Tibial artery (tissue), 4 donors: ENCODE measurements at regions not wholly inside any gene's neighbourhood (a gene's known extent, or its start where the extent isn't known, plus 50 kb on each side); places are given as distances from the start of the nearest gene placed in this dataset.

Experiments used
- DNase-seq, 2 donors: peaks; one replicate each; pipeline ENCODE4 v3.0.0-alpha.2; 2019
- H3K27ac ChIP-seq, 2 donors: fragments of 200-600 bp; sonication (generic) in 1 of 2; 1 replicate in 1 of 2; 2 replicates in 1 of 2; pipeline ENCODE4 v1.5.1; 2018 to 2019; ENCODE audit warnings: mild to moderate bottlenecking in 1 of 2
- H3K27me3 ChIP-seq, 2 donors: fragments of 200-600 bp; sonication (generic) in 1 of 2; one replicate each; pipeline versions ENCODE4 v1.5.1 to v1.6.0; 2016 to 2019
- H3K36me3 ChIP-seq, 3 donors: fragments of 200-600 bp; sonication (generic) in 2 of 3; one replicate each; pipeline ENCODE4 v1.5.1; 2016 to 2019; ENCODE audit warnings: mild to moderate bottlenecking in 2 of 3
- H3K4me1 ChIP-seq, 4 donors: fragments of 200-600 bp; sonication (generic) in 2 of 4; 1 replicate in 3 of 4; 2 replicates in 1 of 4; pipeline ENCODE4 v1.5.1; 2016 to 2019
- H3K4me3 ChIP-seq, 2 donors: fragments of 200-600 bp; sonication (generic) in 1 of 2; 1 replicate in 1 of 2; 2 replicates in 1 of 2; pipeline ENCODE4 v1.5.1; 2018 to 2019; ENCODE audit warnings: mild to moderate bottlenecking in 2 of 2
- H3K9me3 ChIP-seq, 3 donors: fragments of 200-600 bp; sonication (generic) in 1 of 3; one replicate each; pipeline ENCODE4 v1.5.1; 2016 to 2019
- CTCF ChIP-seq, 2 experiments: fragments of 200-600 bp in 1 of 2; fragments of 450-650 bp in 1 of 2; IDR thresholded peaks; one replicate each; pipeline ENCODE4 v1.5.1; 2017 to 2019; ENCODE audit warnings: antibody characterized with exemption in 2 of 2, mild to moderate bottlenecking in 1 of 2, moderate library complexity in 1 of 2
- intact Hi-C: fragments of 100-400 bp; cut with DNase I; formaldehyde crosslinking; loops from one replicate; pipeline ENCODE4 v1.15.0; 2023; ENCODE audit warnings: low total_unique reads

DNA sequence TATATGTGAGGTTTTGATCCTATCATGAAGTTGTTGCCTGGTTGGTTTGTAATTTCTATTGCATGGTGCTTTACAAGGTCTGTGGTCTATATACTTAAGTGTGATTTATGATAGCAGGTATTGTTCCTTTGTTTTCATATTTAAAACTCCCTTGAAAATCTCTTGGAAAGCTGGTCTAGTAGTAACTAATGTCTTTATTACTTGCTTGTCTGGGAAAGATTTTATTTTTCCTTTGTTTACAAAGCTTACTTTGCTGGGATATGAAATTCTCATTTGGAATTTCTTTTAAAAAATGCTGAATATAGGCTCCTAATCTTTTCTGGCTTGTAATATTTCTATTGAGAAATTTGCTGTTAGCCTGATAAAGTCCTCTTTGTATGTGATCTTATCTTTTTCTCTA, 862.9 kb upstream of the NXPH2 start:
- intact Hi-C loops = no loop called here
- DNase-seq = no peak
- Histone ChIP-seq H3K36me3 (no peaks in the 10 kb centered on the region), H3K27ac (no peak overlapping the region), H3K27me3 (no peaks in the 10 kb centered on the region), H3K4me1 (no peaks in the 10 kb centered on the region), H3K9me3 (peaks cover 0 to 17% (median 3%) of the 10 kb centered on the region in 3 donors), H3K4me3 (no peak overlapping the region)
- TF ChIP-seq CTCF (IDR thresholded peaks at IDR 0.05) = no peak

- H3K4me3 ChIP-seq = no peak overlapping the region
- H3K27me3 ChIP-seq = no peaks in the 10 kb centered on the region
- no peaks in the 10 kb centered on the region for H3K9me3 ChIP-seq
- no peaks in the 10 kb centered on the region for H3K36me3 ChIP-seq
- DNase-seq = no peak
- H3K27ac ChIP-seq = no peak overlapping the region
- intact Hi-C loops = no loop called here
- H3K4me1 ChIP-seq = no peaks in the 10 kb centered on the region
- no peak for TF ChIP-seq CTCF (IDR thresholded peaks at IDR 0.05)
These were observed 851.8 kb upstream of the NXPH2 start for GRCh38 chr2:139631966-139632365.

- Histone ChIP-seq H3K9me3 (no peaks in the 10 kb centered on the region), H3K4me1 (no peaks in the 10 kb centered on the region), H3K4me3 (no peak overlapping the region), H3K27me3 (no peaks in the 10 kb centered on the region), H3K27ac (no peak overlapping the region), H3K36me3 (no peaks in the 10 kb centered on the region)
- TF ChIP-seq CTCF (IDR thresholded peaks at IDR 0.05) = no peak
- intact Hi-C loops = no loop called here
- DNase-seq = no peak
These were observed 848.7 kb upstream of the NXPH2 start for GRCh38 chr2:139628931-139629330.

DNA sequence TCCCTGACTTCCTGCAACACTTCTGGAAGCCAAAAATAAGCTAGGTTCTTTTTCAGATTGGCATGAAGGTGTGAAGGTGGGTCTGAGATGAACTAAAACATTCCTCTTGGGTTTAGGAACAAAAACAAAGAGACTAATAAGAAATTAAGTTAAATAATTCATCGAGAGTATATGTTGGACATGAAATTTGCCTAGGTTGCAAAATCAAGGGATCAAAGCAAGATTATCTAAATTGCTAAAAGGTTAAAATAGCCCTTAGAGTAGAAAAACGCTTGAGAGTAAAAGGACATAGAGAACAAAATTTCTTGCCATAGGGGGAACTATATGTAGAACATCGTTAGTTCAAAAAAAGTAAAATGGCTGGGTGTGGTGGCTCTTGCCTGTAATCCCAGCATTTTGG, 845.9 kb upstream of the NXPH2 start:
- no peaks in the 10 kb centered on the region for H3K4me1 ChIP-seq
- intact Hi-C loops = no loop called here
- H3K27ac ChIP-seq = no peak overlapping the region
- DNase-seq = no peak
- H3K27me3 ChIP-seq = no peaks in the 10 kb centered on the region
- H3K9me3 ChIP-seq = no peaks in the 10 kb centered on the region
- no peak for TF ChIP-seq CTCF (IDR thresholded peaks at IDR 0.05)
- H3K4me3 ChIP-seq = no peak overlapping the region
- H3K36me3 ChIP-seq = no peaks in the 10 kb centered on the region

GRCh38 chr2:139622691-139623090, 842.5 kb upstream of the NXPH2 start:
- intact Hi-C loops = no loop called here
- Histone ChIP-seq H3K27me3 (no peaks in the 10 kb centered on the region), H3K9me3 (peaks cover 0 to 5% (median 0%) of the 10 kb centered on the region in 3 donors), H3K27ac (no peak overlapping the region), H3K36me3 (no peaks in the 10 kb centered on the region), H3K4me3 (no peak overlapping the region), H3K4me1 (no peaks in the 10 kb centered on the region)
- DNase-seq = no peak
- TF ChIP-seq CTCF (IDR thresholded peaks at IDR 0.05) = no peak

GRCh38 chr2:139617747-139618146, 837.6 kb upstream of the NXPH2 start:
- no peak for DNase-seq
- TF ChIP-seq CTCF (IDR thresholded peaks at IDR 0.05) = no peak
- Histone ChIP-seq H3K27me3 (no peaks in the 10 kb centered on the region), H3K4me1 (no peaks in the 10 kb centered on the region), H3K27ac (no peak overlapping the region), H3K9me3 (peaks cover 0 to 5% (median 0%) of the 10 kb centered on the region in 3 donors), H3K36me3 (no peaks in the 10 kb centered on the region), H3K4me3 (no peak overlapping the region)
- intact Hi-C loops = no loop called here
